Islet precursor cell (in vitro differentiated cells): ENCODE measurements at regions not wholly inside any gene's neighbourhood (a gene's known extent, or its start where the extent isn't known, plus 50 kb on each side); places are given as distances from the start of the nearest gene placed in this dataset.

Experiments
- DNase-seq: peaks from one replicate; pipeline ENCODE4 v3.0.0-alpha.2; 2018

DNA sequence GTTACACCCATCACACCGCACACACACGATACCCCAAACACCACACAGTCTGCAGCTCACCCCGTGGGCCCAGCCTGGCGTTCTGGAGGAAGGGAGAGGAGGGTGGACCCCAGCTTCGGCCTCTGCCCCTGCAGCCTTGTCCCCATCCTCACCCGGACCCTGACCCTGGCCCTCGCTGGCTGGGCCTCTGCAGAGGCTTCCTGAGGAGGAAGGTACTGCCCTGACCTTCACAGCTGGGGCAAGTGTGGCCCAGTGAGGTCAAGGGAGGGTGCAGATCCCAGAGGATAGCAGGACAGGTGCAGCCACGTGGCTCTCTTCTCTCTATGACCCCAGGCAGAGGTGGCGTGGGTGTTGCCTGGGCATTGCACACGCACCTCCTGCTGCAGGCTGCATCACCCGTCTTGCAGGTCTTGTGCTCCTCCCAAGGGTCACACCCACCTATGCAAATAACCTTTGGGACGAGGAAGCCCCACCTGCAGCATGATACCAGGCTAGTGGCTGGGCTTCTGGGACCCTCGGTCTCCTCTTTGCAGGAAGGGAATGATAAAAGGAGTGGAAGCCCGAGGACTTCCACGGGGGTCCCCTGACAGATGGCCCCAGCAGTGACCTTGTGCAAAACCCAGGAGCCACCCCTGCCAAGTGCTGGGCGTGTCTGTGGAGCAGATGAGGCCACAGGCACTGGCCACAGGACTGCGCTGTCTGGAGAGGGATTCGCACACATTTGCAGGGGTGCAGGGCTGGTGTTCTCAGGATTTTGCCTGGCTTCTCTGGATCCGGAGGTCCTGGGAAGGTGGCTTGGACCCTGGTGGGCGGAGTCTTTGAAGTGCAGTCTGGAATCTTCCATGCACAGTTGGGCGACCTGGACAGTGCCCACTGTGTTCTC, 1241.5 kb downstream of the BRD1 start:
- no peak for DNase-seq

- no peak for DNase-seq
Observed at GRCh38 chr22:48584170-48584569, 1243.5 kb downstream of the BRD1 start.

GRCh38 chr22:48581796-48582469, 1245.7 kb downstream of the BRD1 start:
- no peak for DNase-seq

DNA sequence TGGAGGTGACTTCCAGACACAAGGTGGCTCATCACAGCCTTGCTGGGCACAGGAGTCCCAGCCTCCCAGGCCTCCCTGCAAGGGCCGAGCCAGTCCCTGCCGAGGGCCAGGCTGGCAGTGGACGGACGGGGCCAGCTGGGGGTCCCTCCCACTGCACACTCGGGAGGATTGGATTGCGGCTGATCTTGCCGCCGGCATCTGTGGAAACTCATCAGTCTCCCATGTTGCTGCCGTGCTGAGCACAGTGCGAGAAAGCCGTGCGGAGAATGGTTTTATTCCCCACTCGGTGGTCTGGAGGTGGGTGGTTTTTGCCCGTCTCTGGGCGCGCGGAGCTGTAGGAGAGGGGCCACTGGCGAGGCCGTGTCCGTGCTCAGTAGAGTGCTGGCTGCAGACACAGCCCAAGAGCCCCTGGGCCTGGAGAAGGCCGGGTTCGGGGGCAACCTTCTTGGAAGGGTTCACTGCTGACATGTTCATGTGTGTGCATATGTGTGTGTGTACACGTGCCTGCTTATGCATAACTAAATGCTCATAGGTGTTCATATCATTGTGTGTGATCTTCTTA, 1246.4 kb downstream of the BRD1 start:
- no peak for DNase-seq

DNA sequence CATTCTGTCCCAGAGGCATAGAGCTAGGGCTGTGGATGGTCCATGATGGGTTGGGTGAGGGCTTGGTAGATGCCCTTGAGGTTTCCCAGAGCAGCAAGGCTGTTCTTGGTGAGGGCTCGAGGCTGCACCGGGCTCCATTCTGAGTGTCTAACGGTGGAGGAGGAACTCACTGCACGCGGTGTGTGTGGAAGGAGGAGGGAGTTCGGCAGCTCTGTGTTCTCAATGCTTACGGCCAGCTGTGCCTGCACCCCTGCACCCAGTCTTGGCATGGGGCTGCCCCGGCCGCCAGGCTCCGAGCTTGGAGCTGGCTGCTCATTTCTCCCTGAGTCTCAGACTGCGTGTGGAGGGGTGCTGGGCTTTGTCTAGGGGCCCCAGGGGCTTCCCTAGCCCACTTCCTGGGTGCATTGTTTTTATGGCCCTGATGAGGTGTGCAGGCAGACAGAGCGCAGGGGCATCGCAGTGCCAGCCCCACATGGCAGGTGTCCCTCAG, 1247.1 kb downstream of the BRD1 start:
- no peak for DNase-seq

DNA sequence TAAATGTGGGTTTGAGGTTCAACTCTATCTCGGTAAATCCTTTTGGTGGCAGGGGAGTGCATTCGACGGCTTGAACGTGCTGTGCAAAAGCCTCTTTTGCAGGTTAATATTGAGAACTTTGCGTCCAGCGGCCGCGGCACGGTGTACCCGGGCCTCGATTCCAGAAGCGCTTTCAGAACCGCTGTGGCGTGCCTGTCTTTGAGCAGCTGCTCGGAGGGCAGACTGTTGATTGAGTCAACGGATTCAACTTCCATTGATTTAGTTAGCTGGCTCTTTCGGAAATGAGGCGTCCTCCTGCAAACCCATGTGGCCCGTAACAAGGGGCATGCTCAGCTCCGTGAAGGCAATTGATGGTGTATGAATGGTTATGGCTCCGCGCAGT, 1247.8 kb downstream of the BRD1 start:
- no peak for DNase-seq

DNA sequence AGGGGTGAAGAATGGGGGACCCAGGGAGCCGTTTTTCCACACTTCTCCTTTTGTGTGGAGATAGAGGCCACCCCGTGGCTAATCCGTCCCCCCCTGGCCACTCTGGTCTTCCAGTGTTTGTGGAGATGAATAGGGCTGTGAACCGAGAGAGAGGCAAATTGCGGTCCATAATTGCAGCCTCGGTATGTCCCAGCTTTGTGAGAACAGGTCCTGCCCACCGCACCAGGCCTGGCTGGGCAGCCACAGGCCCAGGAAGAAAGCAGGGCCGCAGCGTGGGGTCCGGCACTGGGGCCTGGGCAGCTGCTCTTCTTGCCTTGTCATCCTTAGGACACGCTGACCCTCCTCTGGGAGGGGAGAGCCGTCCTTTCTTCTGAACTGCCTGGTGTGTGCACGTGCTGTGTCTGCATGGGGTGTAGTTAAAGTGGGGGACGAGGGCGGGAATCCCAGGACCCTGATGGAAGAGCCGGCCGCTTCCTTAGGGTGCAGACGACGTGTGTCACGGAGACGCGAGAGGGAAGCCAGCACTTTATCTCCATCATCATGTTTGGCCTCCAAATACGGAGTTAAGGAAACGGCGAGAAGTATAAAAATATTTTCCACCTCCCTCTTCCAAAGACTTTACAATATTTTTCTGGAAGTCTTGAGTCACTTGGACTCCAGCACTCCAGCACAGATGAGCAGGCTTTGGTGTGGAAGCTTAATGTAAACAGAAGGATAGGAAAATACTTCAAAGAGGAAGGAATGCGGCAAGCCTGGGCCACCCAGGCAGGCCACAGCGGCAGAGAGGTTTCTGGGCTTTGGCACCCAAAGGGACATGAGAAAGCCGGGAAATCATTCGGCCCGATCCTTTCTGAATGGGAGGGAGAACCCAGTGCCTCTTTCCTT, 1248.4 kb downstream of the BRD1 start:
- no peak for DNase-seq

DNA sequence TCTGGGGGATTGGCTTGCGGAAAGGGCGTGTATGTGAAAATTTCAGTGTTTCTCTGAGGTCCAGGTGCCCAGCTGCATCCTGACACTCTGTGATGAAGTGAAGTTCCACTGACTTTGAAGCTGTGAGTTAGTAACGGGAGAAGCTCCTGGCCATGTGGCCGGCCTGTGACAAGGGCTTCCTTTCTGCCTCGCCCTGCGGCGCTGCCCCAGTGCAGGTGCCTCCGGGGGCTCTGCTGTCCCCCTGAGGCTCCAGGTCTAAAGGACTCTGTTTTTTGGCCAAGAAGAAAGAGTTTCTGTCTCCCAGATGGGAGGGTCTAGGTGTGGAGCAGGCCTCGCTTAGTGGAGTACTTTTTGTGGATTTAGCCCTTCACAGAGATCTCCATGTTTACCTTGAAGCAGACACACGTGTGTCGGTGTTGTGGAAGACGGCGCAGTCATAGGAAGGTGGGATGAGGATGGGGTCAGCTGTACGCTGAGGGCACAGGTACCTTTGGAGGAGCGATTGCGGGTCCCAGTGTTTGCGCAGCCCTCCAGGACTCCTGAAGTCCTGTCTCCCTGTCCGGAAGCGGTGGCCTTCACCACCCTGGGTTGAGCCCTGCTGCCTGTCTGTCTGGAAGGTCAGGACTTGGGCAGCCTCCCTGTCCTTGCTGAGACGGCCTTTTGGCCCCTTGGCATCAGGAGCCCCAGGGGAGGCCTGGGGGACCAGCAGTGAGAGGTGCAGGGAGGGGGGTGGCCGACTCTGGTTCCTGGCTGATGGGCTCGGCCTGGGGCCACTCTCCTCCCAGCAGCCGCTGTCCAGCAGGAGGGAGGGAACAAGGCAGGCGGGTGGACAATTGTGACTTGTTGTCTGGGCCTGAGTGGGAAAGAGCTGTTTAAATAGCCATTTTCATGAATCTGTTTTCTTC, 1249.3 kb downstream of the BRD1 start:
- DNase-seq, result no peak

GRCh38 chr22:48577691-48578090, 1250.0 kb downstream of the BRD1 start:
- DNase-seq, result no peak

- no peak for DNase-seq
Observed at GRCh38 chr22:48577014-48577690, 1250.5 kb downstream of the BRD1 start.

GRCh38 chr22:48576333-48577013, 1251.2 kb downstream of the BRD1 start:
- DNase-seq, result peak; percentile 69

- no peak for DNase-seq
Observed at GRCh38 chr22:48575618-48576332, 1251.9 kb downstream of the BRD1 start.

GRCh38 chr22:48574776-48575617, 1252.7 kb downstream of the BRD1 start:
- peak; percentile 85 for DNase-seq

DNA sequence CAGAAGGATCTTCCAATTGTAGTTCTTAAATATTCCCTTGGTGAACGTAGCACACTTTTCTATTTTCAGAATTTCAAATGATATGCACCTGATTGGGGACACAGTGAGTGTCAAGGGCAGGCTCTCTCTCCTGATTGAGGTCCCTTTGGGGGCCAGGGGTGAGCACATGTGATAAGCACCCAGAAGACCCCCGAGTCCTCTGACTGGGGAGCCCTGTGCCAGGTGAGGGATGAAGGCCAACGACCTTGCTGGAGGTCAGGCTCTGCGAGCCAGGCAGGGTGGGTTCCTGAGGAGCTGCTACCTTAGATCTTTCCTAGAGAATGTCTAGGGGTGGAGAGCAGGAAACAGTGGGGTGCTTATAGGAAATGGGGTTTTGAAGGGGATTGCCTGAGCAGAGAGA, 1253.9 kb downstream of the BRD1 start:
- no peak for DNase-seq

GRCh38 chr22:48572951-48573350, 1254.7 kb downstream of the BRD1 start:
- no peak for DNase-seq

- no peak for DNase-seq
Observed at GRCh38 chr22:48570912-48571311, 1256.8 kb downstream of the BRD1 start.

DNA sequence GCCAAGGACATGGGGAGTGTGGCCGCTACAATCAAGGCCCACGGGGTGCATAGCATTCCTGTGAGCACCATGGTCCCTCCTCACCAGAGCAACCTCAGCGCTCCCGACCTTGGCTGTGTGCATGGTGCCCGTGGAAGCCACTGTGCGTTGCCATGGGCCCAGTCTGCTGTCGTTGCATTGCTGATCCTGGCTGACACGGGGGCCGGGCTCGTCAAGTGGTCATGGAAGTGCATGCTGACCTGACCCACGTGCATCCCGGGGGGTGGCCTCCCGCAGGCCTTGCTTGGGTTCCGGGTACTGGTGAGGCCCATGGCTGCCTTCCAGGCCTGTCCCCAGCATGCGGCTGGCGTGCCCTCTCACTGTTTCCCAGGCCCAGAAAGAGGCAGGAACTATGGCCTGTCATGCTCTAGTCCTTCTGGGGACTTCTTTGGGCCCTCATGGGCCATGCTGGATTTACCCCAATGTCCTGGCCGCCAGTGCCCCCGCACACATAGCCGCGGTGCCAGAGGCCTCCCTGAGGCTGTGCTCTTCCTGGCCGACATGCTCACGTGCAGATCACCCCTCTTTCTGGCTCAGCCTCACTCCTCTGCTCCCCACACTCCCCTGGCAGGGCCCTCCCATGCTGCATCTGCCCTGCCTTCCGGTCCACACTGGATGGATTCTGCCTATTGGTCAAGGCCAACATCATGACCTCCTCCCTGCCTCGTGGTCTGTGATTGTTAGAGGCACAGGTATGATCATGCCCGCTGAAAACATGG, 1258.0 kb downstream of the BRD1 start:
- DNase-seq, result no peak

GRCh38 chr22:48568736-48569330, 1258.8 kb downstream of the BRD1 start:
- no peak for DNase-seq
